GM19455 (cell line): ENCODE measurements at regions not wholly inside any gene's neighbourhood (a gene's known extent, or its start where the extent isn't known, plus 50 kb on each side); places are given as distances from the start of the nearest gene placed in this dataset.
"Not testable (repeated sequence)": the region's sequence is repeated elsewhere in the genome, so short reads cannot be mapped to it uniquely, and the experiment has no call there.

Experiments
- ATAC-seq: cut with Tn5 transposase; IDR thresholded peaks from one replicate; pipeline ENCODE4 v1.9.1; 2021; ENCODE audit not compliant: unreplicated experiment

DNA sequence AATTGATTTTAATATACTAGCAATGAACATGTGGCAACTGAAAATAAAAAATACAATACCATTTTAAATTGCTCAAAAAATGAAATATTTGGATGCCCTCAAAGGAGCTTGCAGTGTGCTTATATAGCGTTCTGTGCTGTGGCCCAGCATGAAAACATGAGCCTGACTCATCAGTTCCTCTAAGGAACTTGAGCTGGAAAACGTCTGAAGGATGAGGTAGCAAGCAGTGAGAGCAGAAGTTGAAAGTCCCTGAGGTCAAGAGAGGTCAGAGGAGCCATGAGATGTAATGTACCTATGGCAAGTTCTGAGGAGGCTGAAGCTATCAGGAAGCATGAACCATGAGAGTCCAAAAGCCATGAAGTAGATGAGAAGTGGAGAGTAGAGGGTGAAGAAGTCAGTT lies 59.7 kb downstream of the HMGB3 start:
- no peak for ATAC-seq

DNA sequence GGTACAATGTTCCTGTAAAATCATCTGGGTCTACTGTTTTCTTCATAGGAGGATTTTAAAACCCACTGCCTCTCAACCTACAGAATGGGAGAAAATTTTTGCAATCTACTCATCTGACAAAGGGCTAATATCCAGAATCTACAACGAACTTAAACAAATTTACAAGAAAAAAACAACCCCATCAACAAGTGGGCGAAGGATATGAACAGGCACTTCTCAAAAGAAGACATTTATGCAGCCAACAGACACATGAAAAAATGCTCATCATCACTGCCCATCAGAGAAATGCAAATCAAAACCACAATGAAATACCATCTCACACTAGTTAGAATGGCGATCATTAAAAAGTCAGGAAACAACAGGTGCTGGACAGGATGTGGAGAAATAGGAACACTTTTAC lies 83.2 kb downstream of the HMGB3 start:
- not testable (repeated sequence) for ATAC-seq

DNA sequence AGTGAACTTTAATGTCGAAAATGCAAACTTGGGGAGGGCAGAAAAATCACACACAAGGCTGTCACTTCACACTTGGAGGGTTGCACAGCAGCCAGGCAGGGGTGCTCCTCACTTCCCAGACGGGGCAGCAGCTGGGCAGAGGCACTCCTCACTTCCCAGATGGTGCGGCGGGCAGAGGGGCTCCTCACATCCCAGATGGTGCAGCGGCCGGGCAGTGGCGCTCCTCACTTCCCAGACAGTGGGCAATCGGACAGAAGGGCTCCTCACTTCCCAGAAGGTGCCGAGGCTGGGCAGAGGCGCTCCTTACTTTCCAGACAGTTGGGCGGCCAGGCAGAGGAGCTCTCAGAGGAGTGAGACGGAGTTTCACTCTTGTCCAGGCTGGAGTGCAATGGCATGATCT lies 90.6 kb downstream of the HMGB3 start:
- ATAC-seq: no peak

DNA sequence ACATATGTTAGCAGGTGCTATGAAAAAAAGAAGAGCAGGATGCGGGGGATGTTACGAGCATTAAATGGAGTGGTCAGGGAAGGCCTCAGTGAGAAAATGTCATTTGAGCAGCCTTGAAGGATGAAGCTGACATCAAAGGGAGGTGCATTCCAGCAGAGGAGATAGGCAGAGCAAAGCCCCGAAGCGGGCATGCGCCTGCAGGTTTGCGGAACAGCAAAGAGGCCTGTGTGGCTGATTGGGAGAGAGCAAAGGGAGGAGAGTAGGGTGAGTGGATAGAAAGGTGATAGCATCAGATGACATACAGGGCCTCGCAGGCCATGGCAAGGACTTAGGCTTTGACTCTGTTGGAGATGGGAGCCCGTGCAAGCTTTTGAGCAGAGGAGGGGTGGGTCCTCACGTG lies 95.4 kb upstream of the GPR50 start:
- no peak for ATAC-seq

DNA sequence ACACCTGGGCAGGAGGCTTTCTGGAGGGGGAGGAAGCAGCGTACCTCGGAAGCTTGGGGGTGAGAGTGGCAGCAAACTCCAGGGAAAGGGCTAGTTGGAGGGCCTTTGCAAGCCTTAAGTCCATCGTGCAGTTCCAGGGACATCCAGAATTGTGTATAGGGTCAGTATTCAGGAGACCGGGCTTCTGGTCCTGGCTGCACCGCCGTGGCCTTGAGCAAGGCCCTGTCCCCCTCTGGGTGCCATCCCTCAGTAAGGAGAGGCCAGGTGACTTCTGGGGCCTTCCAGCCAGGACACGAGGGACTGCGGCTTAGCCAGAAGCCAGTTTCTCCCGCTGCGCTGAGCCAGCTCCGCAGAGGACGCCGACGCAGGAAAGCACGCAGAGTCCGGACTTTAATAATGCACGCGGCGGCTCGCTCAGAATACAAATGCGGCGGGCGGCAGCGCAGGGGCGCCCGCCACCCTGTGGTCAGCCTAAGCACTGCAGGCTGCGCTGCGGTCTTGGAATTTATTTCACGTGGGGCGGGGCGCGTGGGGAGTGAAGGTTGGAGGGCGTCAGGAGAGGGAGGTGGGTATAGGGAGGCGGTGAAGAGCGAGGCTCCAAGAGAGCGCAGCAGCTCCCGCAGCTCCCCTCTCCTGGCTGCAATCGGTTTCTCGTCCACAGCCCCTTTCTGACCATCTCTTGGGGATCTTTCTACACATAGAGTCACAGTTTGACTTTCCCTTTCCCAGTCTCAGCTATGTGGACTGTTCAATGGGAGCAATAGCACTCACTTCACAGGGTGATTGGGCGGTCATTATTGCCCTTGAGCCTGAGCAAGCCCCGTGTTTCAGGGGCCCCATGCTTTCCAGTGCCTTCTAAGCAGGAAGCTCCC lies 94.1 kb upstream of the GPR50 start:
- peak; percentile 92 for ATAC-seq

DNA sequence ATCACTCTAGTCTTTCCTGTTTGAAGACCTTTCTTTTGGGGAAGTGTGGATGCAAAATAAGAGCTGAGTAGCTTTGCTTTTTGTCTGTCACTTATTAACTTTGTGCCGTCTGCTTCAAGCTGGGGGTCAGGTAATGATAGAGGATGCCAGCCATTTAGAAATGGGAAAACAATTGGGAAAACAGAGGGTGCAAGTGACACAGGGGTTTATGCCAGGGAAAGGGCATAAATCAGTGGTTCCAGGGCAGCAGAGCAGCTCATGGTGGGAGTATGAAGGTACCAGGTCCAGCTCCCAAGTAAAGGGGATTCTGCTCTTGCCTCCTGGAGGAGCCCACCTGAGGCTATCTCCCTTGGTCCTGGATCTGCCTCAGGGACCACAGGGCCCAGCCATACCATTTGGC lies 91.9 kb upstream of the GPR50 start:
- ATAC-seq: no peak

DNA sequence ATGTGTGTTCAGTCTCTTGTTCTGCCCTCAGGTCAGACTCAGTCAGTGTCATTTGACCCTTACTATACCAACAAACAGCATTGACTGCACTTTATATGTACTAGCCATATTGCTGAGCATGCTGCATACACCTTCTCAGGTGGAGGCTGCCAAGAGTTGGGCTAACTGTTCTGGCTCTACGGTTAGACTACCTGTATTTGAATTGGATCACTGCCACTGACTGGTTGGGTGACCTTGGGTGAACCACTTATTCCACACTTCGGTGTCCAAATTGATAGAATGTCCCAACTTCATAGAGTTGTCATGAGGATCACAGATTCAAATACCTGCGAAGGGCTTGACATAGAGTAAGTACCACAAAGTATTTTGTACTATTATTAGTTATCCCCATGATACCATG lies 91.2 kb upstream of the GPR50 start:
- no peak for ATAC-seq

DNA sequence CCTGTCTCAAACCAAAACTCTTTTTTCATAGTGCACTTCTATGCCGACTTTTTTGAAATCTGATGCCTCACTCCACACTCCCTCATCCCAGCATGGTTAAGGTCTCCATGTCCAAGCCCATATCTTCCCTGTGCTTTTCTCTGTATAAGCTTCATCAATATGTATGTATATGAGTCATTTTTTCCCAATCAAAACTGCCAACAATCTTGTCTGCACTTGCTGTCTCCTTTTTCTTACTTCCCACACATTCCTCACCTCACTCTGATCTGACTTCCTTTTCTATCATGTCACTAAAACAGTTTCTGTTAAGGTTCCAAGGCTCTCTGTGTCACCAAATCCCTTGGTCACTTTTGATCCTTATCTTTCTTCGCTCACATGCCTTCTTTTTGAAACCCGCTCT lies 88.2 kb upstream of the GPR50 start:
- no peak for ATAC-seq

DNA sequence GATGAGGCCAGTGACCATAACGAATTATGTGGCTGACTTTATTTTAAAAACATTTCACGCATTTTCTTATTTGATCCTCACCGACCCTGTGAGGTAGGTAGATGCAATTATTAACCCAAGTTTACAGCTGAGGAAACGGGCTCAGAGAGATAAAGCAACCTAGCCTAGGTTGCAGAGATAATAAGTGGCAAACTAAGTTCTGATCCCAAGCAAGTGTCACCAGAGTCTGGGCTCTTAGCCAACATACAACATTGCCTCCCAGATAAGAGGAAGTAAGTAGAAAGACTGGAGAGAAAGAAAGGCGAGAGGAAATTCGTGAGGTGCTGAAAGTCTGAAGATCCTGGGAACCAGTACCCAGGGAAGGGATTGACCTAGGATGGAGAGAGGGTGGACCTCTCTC lies 77.4 kb upstream of the GPR50 start:
- ATAC-seq: no peak

DNA sequence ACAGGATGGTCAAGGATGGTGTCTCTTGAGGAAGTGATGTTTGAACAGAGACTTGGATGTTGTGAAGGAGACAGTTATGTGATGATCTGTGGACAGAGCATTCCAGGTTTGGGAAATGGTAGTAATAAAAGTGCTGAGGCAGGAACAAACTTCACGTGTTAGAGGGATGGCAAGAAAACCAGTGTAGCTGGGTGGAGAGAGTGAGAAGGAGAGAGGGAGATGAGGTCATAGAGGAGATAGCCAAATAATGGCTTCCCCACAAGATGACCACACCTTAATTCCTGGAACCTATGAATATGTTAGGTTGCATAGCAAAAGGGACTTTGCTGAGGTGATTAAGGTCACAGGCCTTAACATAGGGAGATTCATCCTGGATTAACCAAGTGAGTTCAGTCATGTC lies 75.6 kb upstream of the GPR50 start:
- ATAC-seq: no peak

DNA sequence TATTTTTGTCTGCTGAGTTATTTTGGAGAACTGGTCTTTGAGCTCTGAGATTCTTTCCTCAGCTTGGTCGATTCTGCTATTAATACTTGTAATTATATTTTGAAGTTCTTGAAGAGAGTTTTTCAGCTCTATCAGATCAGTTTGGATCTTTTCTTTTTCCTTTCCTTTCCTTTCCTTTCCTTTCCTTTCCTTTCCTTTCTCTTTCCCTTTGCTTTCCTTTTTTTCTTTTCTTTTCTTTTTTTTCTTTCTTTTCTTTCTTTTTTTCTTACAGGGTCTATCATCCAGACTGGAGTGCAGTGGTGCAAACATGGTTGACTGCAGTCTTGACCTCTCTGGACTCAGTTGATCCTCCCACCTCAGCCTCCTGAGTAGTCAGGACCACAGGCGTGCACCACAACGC lies 63.2 kb upstream of the GPR50 start:
- ATAC-seq: not testable (repeated sequence)
